Renal pelvis (tissue), 1 donor: ENCODE measurements at regions not wholly inside any gene's neighbourhood (a gene's known extent, or its start where the extent isn't known, plus 50 kb on each side); places are given as distances from the start of the nearest gene placed in this dataset.

Experiments
- DNase-seq: peaks from one replicate; pipeline ENCODE4 v3.0.0-alpha.2; 2013

GRCh38 chr1:233520261-233521191 is 93.4 kb upstream of the KCNK1 start:
- DNase-seq = no peak

- DNase-seq = no peak
Measured at GRCh38 chr1:233523047-233523446, 90.9 kb upstream of the KCNK1 start.

- no peak for DNase-seq
Measured at GRCh38 chr1:233527818-233528217, 86.1 kb upstream of the KCNK1 start.

GRCh38 chr1:233530665-233531386 is 83.1 kb upstream of the KCNK1 start:
- no peak for DNase-seq

GRCh38 chr1:233540816-233541215 is 73.1 kb upstream of the KCNK1 start:
- DNase-seq = no peak

- DNase-seq = peak; percentile 31
Measured at GRCh38 chr1:233543338-233544255, 70.3 kb upstream of the KCNK1 start.

GRCh38 chr1:233544304-233544703 is 69.6 kb upstream of the KCNK1 start:
- DNase-seq = no peak

GRCh38 chr1:233547726-233548125 is 66.2 kb upstream of the KCNK1 start:
- no peak for DNase-seq

GRCh38 chr1:233549404-233549803 is 64.5 kb upstream of the KCNK1 start:
- no peak for DNase-seq

- DNase-seq = no peak
Measured at GRCh38 chr1:233549917-233550316, 64.0 kb upstream of the KCNK1 start.

GRCh38 chr1:233554037-233554436 is 59.9 kb upstream of the KCNK1 start:
- no peak for DNase-seq

GRCh38 chr1:233561708-233562426 is 52.0 kb upstream of the KCNK1 start:
- DNase-seq = no peak
